Activated CD4-positive, alpha-beta T cell treated with anti-CD3 and anti-CD28 coated beads, Interleukin-2, amount 50 U/mL, for 1 hour (primary cell): ENCODE measurements at regions not wholly inside any gene's neighbourhood (a gene's known extent, or its start where the extent isn't known, plus 50 kb on each side); places are given as distances from the start of the nearest gene placed in this dataset.

ENCODE experiments used
- DNase-seq: peaks from one replicate; pipeline ENCODE4 v3.0.0-alpha.2; 2020

- DNase-seq = no peak
Observed at GRCh38 chr3:29072611-29073010, 208.3 kb upstream of the RBMS3 start.

DNA sequence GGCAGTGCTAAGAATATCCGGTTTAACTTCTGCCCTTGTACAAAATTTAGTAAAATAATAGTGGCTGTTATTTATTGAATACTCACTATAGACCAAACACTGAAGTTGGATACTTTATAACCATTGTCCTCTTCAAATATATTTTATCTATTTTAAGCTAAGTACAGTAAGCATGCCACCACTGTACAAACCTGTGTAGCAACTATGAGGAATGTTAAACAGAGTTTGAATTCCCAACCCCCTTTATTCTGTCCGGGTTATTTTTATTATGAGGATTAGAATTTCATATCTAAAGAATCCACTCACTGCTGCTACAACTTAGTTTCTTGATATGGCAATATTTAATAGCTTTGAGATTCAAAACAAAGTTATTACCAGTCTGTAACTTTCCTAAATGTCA lies 203.5 kb upstream of the RBMS3 start:
- no peak for DNase-seq

DNA sequence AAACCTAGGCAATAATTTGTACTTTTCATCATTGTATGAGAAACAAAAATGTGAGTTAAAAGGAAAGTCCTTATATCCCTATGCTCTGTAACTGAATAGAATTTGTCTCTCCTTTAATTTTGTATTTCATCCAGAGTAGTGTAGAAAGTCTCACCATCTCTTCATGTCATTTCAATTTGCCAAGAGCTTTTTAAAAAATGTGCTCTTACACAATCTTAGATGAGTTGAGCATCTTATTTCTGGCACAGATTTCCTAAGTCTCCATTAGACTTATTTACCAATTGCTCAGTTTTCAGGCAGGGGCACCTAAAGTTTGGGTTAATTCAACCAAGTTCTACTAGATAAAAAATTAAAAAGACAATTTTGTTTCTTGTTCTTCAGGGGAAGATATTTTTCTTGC lies 201.5 kb upstream of the RBMS3 start:
- no peak for DNase-seq

GRCh38 chr3:29080967-29081366 lies 199.9 kb upstream of the RBMS3 start:
- DNase-seq = no peak

DNA sequence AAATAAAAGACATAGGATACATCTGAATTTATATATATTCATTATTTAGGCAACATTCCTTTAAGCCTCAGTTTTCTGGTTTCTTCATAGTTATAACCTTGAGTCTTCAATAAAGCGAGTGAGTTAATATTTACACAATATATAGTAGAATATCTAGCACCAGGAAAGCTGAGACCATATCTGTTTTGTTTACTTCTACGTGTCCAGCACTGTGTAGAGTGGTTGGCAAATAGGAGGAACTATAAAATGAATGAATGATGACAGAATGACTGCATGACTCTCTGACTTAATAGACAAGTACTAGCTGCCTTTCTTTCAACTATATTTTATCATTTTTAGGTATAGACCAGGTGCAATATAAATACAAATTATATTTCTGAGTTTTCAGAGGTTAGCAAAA lies 197.8 kb upstream of the RBMS3 start:
- DNase-seq = no peak

DNA sequence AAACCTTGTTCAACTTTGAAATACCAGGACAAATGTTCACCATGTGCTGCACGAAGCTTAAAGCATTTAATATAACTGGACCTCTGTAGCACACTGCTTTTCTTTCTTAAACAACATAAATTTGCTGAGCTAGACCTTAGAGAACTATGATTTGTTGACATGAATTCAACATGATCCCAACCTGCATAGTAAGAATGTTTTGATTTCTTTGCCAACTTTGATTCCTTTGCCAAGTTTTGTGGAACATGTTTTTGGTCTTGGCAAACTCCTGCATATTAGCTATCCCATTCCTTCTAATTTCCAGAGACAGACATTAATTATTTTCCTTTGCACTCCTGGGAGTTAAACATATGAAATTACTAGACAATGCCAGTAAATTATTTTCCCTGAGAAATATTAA lies 197.2 kb upstream of the RBMS3 start:
- DNase-seq = no peak

DNA sequence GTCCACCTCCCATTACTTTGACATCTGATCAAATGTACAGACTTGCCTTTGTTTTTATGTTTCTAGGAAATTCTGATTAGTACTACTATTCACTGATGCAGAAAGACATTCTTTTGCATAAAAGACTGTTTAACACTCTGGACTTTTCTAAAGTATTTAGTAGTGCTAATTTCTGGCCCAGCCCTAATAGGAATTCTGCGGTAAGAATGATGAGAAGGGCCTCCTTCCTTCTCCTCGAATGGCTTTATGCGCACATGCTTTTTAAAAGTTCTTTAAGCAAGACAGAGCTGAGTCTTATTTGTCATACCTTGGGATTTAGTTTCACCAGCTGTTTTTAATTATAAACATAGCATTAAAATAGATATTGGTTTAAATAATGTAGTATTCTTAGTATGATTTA lies 192.3 kb upstream of the RBMS3 start:
- DNase-seq = no peak

- DNase-seq = no peak
Observed at GRCh38 chr3:29090912-29091597, 189.8 kb upstream of the RBMS3 start.

DNA sequence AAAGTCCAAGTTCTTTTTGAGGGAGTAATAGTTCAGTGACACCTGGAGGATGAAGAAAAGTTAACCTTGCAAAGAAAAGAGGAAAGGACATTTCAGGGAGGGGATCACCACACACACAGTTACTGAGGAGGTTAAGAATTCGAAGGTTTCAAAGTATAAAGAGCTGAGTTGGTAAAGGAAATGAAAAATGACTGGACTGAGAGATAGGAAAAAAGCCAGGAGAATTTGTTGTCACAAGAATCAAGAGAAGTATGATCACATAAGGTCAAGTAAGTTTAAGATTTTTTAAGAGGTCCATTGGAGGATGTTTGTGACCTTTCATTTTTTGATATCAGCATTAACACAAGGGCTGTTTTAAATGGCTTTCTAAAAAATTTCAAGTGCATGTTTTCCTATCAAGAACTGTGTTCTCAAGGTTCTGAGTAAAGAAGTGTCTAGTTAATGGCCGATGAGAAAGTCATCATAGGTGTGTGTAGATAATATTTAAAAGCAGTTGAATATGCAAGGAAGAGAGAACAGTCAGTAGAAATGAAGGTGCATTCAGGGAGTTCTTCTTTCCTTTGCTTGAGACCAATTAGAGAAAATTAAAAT lies 189.2 kb upstream of the RBMS3 start:
- no peak for DNase-seq

- no peak for DNase-seq
Observed at GRCh38 chr3:29092348-29092747, 188.5 kb upstream of the RBMS3 start.

- DNase-seq = no peak
Observed at GRCh38 chr3:29099296-29099695, 181.6 kb upstream of the RBMS3 start.

DNA sequence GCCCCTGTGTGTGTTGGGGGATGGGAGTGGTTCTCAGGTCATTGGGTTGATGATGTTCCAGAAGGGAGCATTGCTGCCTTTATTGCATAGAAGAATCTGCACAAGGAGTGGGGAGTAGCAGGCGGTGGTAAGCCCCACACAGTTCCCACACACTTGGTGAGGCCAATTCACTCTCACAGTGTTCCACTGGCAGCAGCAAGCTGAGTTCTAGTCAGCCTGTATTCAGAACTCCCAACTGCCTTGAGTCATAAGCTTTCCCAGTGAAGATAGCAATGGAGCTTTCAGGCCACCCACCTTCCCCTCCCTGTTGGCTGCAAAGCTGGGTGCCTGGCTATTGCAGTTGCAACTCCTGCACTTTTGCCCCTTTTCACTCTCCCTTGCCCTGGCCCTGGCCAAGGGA lies 181.1 kb upstream of the RBMS3 start:
- DNase-seq = no peak

- DNase-seq = no peak
Observed at GRCh38 chr3:29100292-29100691, 180.6 kb upstream of the RBMS3 start.

DNA sequence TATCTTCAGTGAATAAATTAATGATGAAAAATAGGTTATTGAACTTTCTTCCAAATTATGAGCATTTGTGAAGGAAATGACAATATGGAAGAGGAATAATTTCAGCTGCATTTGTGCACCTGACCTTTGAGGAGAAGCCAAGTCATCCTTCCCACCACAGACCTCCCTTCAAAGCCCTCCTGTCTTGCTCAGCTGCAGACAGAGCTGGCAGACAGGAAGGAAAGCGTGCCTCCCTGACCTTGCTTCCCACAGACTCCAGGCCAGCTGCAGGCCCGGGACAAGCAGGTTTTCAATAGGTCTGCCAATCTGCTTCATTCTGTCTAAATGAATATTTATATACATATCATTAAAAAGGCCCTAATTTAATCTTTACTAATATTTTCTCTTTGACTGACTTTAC lies 152.9 kb upstream of the RBMS3 start:
- no peak for DNase-seq

GRCh38 chr3:29137601-29138000 lies 143.3 kb upstream of the RBMS3 start:
- DNase-seq = no peak

DNA sequence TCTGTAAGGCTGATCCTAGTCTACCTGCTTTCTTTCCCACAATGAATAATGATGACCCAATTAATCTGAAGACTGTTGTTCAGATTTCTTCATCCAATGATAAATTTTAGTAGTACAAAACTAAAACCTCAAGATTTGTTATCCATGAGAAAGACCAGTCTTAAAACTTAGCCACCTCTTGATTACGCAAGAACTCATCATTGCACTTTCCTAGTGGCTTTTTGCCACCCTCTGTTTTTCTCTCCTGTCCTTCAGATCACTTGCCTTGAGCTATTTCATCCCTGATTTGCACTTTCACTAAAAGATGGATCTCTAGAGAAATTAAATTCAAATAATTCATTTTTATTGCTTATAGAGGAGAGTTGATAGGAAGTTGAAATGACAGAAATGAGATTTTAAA lies 142.7 kb upstream of the RBMS3 start:
- no peak for DNase-seq

DNA sequence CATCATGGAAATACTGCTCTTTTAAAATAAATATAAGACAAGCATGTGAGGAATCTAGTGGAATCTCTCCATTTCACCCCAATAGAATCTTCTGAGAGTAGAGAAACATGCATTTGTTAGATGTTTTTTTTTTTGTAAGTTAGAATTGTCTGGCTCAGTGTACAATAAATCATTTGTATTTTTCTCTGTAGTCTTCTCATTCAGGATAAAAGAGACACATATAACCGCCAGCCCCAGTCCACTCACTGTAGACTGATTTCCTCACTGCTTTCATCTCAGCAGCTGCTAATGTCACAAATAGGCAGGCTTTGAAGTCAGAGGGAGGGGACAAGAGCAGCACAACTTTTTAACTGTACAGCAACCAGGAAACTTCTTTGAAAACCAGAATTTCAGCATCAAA lies 140.2 kb upstream of the RBMS3 start:
- no peak for DNase-seq

- DNase-seq = no peak
Observed at GRCh38 chr3:29141197-29141917, 139.5 kb upstream of the RBMS3 start.

GRCh38 chr3:29141918-29142275 lies 139.0 kb upstream of the RBMS3 start:
- DNase-seq = no peak

GRCh38 chr3:29143151-29143550 lies 137.7 kb upstream of the RBMS3 start:
- DNase-seq = no peak

DNA sequence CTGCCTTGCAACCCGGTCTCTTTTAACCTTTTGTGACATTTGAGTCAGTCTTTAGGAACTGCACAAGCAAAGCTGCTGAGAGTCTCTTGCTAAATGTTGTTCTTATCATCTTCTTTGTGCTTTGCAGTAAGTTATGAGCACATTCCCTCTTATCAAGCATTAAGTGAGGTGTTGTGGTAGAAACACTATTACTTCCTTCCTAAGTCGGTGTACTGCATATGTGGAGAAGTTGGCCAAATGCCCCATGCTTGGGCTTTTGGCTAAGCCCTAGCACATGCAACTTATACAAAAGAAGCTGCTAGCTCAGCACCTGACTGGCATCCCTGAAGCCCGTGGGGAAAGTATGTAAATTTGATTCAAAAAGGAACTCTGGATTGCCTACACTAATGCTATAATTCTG lies 136.5 kb upstream of the RBMS3 start:
- DNase-seq = no peak

GRCh38 chr3:29144807-29145206 lies 136.1 kb upstream of the RBMS3 start:
- no peak for DNase-seq

DNA sequence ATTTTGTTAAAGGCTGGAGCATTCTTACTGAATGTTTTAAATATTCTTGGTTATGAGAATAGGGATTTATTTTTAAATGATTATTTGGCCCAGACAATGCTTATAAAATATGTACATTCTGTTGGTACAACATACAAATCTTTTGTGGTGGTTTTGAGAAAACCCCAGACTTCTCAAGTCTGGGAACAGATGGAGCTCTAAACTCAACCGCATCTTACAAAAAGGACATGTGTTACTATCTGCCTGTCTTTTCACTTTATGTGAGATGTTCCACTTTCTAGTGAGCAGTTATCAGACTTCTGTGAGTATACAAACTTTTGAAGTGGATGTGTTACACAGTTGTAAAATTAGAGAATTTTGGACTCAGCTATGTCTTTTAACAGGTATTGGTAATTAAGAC lies 135.5 kb upstream of the RBMS3 start:
- no peak for DNase-seq

GRCh38 chr3:29152379-29152778 lies 128.5 kb upstream of the RBMS3 start:
- no peak for DNase-seq

DNA sequence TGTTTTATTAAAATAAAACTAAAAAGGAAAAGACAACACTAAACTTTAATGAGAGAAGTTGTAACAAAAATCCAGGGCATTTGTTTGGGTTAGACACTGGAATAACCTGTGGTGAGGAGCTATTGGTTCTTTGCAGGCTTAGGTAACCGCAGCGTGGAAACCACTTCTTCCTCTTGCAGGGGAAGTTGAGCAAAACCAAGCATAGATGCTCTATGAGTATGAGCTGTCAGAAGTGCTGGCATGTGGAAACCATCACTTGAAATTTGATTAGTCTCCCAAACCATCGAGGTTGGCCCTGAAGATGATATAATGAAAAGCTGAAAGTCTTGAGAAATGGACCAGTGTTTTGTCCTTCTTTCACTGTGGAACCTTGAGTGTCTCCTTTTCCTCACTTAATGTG lies 127.1 kb upstream of the RBMS3 start:
- DNase-seq = no peak
